K562 (cell line): ENCODE measurements at regions not wholly inside any gene's neighbourhood (a gene's known extent, or its start where the extent isn't known, plus 50 kb on each side); places are given as distances from the start of the nearest gene placed in this dataset.
A peak's percentile ranks its signal among the peaks of the same experiment; 100 is the strongest.

Experiments
- ATAC-seq: fragments of 200-7000 bp; cut with Tn5 transposase; 3 replicates; pipeline ENCODE4 v1.9.1; 2020; ENCODE audit warnings: moderate library complexity
- BruUV-seq: library from RNA; stranded (reverse); fragments of 400-500 nt; replicated peaks from 2 replicates; lab custom pipeline; 2021; lab: Mats Ljungman, UMichigan
- CTCF ChIA-PET: fragments of 300-600 bp; formaldehyde crosslinking; extraction: SDS; loops from one replicate; lab custom pipeline; 2021; ENCODE audit warnings: low intra/inter-chr PET ratio; lab: Yijun Ruan, JAX
- POLR2A ChIA-PET: fragments of 300-600, 350-650 bp; sonication (Branson Sonifier 250); formaldehyde crosslinking; extraction: SDS; loops from one replicate; lab custom pipeline; 2021; ENCODE audit warnings: antibody characterized with exemption, inconsistent platforms; lab: Yijun Ruan, JAX
- DNase-seq, 4 experiments: peaks; one replicate each; pipeline versions ENCODE4 v3.0.0 to v3.0.0-alpha.2; 2011 to 2018; ENCODE audit warnings: low spot score in 3 of 4, mixed read lengths in 3 of 4; ENCODE audit errors: extremely low read depth in 1 of 4
- FAIRE-seq: peaks from 2 replicates; lab custom pipeline; 2011; peaks lifted over from hg19 to GRCh38; lab: Jason Lieb, UNC
- H2AFZ ChIP-seq: 2 replicates; pipeline ENCODE4 v1.6.0; 2011; ENCODE audit warnings: low read depth, low read length, control low read depth, inconsistent platforms
- H3K27ac ChIP-seq: fragments of 200-600 bp; 3 replicates; pipeline ENCODE4 v1.8.0; 2011; ENCODE audit warnings: low read depth, mild to moderate bottlenecking, control low read depth, inconsistent platforms, low read length, moderate library complexity, mixed read lengths; ENCODE audit errors: extremely low read depth
- H3K27me3 ChIP-seq, 2 experiments: fragments of 300-600 bp in 1 of 2; 2 replicates in 1 of 2; 3 replicates in 1 of 2; pipeline versions ENCODE4 v1.6.0 to v1.8.0; 2011; ENCODE audit warnings: inconsistent platforms in 2 of 2, low read length in 2 of 2, mild to moderate bottlenecking in 1 of 2, mixed read lengths in 1 of 2, moderate library complexity in 1 of 2; ENCODE audit not compliant: control insufficient read depth in 2 of 2, insufficient read depth in 2 of 2
- H3K36me3 ChIP-seq: fragments of 300-600 bp; 3 replicates; pipeline ENCODE4 v1.8.0; 2011; ENCODE audit warnings: mild to moderate bottlenecking, low read length, inconsistent platforms; ENCODE audit not compliant: control insufficient read depth, insufficient read depth
- H3K4me1 ChIP-seq, 2 experiments: fragments of 200-600 bp in 1 of 2; replicated peaks in 1 of 2; 2 replicates in 1 of 2; 3 replicates in 1 of 2; pipeline versions ENCODE4 v1.5.1 to v1.8.0; 2011; ENCODE audit warnings: inconsistent platforms in 2 of 2, low read length in 2 of 2, mild to moderate bottlenecking in 1 of 2, mixed read lengths in 1 of 2, moderate library complexity in 1 of 2; ENCODE audit not compliant: control insufficient read depth in 2 of 2, insufficient read depth in 2 of 2
- H3K4me2 ChIP-seq: 2 replicates; pipeline ENCODE4 v1.6.1; 2011; ENCODE audit warnings: low read length, control low read depth, inconsistent platforms, mixed read lengths; ENCODE audit not compliant: insufficient read depth
- H3K4me3 ChIP-seq: fragments of 200-600 bp; sonication (generic), shearing (Covaris generic); 2 replicates; pipeline ENCODE4 v1.5.1; 2016; ENCODE audit warnings: control low read depth, inconsistent platforms
- H3K79me2 ChIP-seq: fragments of 200-600 bp; 3 replicates; pipeline ENCODE4 v1.8.0; 2011; ENCODE audit warnings: low read length, inconsistent platforms; ENCODE audit not compliant: control insufficient read depth, insufficient read depth
- H3K9ac ChIP-seq, 2 experiments: 2 replicates each; pipeline versions ENCODE4 v1.6.0 to v1.6.1; 2011; ENCODE audit warnings: low read depth in 2 of 2, low read length in 2 of 2, control low read depth in 1 of 2, inconsistent platforms in 1 of 2, mild to moderate bottlenecking in 1 of 2, mixed read lengths in 1 of 2; ENCODE audit not compliant: insufficient read depth in 1 of 2
- H3K9me1 ChIP-seq: one replicate; pipeline ENCODE4 v1.6.0; 2011; ENCODE audit warnings: inconsistent platforms, mild to moderate bottlenecking, low read length, moderate library complexity; ENCODE audit not compliant: control insufficient read depth, insufficient read depth
- H3K9me3 ChIP-seq: replicated peaks from 2 replicates; pipeline ENCODE4 v1.5.1; 2011; ENCODE audit warnings: low read depth, low read length, inconsistent platforms; ENCODE audit not compliant: control insufficient read depth, insufficient read depth
- H4K20me1 ChIP-seq: replicated peaks from 2 replicates; pipeline ENCODE4 v1.6.1; 2011; ENCODE audit warnings: low read length, inconsistent platforms, mixed read lengths; ENCODE audit not compliant: control insufficient read depth, insufficient read depth
- ARID1B ChIP-seq: fragments of 450-650 bp; IDR thresholded peaks from 2 replicates; pipeline ENCODE4 v1.6.1; 2016; ENCODE audit warnings: antibody characterized with exemption, mild to moderate bottlenecking, inconsistent platforms
- ATF1 ChIP-seq, 2 experiments: fragments of 450-650 bp in 1 of 2; IDR thresholded peaks; 2 replicates each; pipeline ENCODE4 v1.6.1; 2016; ENCODE audit warnings: missing compliant biosample characterization in 1 of 2, missing genetic modification characterization in 1 of 2
- ATF3 ChIP-seq, 2 experiments: fragments of 450-650 bp in 1 of 2; sonication (generic) in 1 of 2; formaldehyde crosslinking in 1 of 2; IDR thresholded peaks in 1 of 2; conservative IDR thresholded peaks in 1 of 2; 2 replicates each; pipeline versions ENCODE4 v1.6.1 to v1.8.1; 2016 to 2023; ENCODE audit warnings: mild to moderate bottlenecking in 2 of 2, moderate library complexity in 2 of 2, inconsistent platforms in 1 of 2, missing genetic modification reagents in 1 of 2
- CHD2 ChIP-seq: IDR thresholded peaks from 2 replicates; pipeline ENCODE4 v1.6.1; 2011; ENCODE audit warnings: low read depth, low read length
- CREM ChIP-seq: IDR thresholded peaks from 2 replicates; pipeline ENCODE4 v1.6.1; 2014; ENCODE audit warnings: antibody characterized with exemption, low read depth
- HDAC6 ChIP-seq: IDR thresholded peaks from 2 replicates; pipeline ENCODE4 v1.6.1; 2012; ENCODE audit warnings: low read depth, mild to moderate bottlenecking, control low read depth, inconsistent platforms, low read length, moderate library complexity
- JUN ChIP-seq, 2 experiments: sonication (generic) in 1 of 2; formaldehyde crosslinking in 1 of 2; IDR thresholded peaks; 2 replicates each; pipeline versions ENCODE4 v1.6.1 to v1.8.0; 2012 to 2022; ENCODE audit warnings: borderline replicate concordance in 2 of 2, mild to moderate bottlenecking in 2 of 2, improper control_type of control experiment in 1 of 2, low read depth in 1 of 2, low read length in 1 of 2, missing genetic modification reagents in 1 of 2
- JUNB ChIP-seq: fragments of 450-650 bp; formaldehyde crosslinking; conservative IDR thresholded peaks from 2 replicates; pipeline ENCODE4 v1.4.0; 2020; ENCODE audit warnings: mild to moderate bottlenecking
- MEIS2 ChIP-seq: fragments of 450-650 bp; IDR thresholded peaks from 2 replicates; pipeline ENCODE4 v1.6.1; 2014; ENCODE audit warnings: mild to moderate bottlenecking; ENCODE audit not compliant: partially characterized antibody
- NFIC ChIP-seq: fragments of 450-650 bp; IDR thresholded peaks from 2 replicates; pipeline ENCODE4 v1.6.1; 2017; ENCODE audit warnings: mild to moderate bottlenecking, inconsistent platforms
- NR2C2 ChIP-seq, 2 experiments: fragments of 200-800 bp in 1 of 2; sonication (Bioruptor generic) in 1 of 2; sonication (generic) in 1 of 2; formaldehyde crosslinking in 1 of 2; IDR thresholded peaks; 2 replicates each; pipeline versions ENCODE4 v1.6.1 to v1.8.0; 2016 to 2022; ENCODE audit warnings: mild to moderate bottlenecking in 1 of 2, missing compliant biosample characterization in 1 of 2, missing genetic modification characterization in 1 of 2, missing genetic modification reagents in 1 of 2
- PCBP2 ChIP-seq: fragments of 200-400 bp; formaldehyde crosslinking; IDR thresholded peaks from 2 replicates; pipeline ENCODE4 v1.6.1; 2018; ENCODE audit warnings: low read length, low read depth, mild to moderate bottlenecking, moderate library complexity; ENCODE audit not compliant: poor library complexity, severe bottlenecking
- RAD21 ChIP-seq, 2 experiments: fragments of 250-450 bp in 1 of 2; fragments of 450-650 bp in 1 of 2; sonication (Bioruptor Pico) in 1 of 2; formaldehyde crosslinking in 1 of 2; IDR thresholded peaks in 1 of 2; conservative IDR thresholded peaks in 1 of 2; 2 replicates each; pipeline versions ENCODE4 v1.4.0 to v1.8.0; 2020 to 2022; ENCODE audit warnings: mild to moderate bottlenecking in 2 of 2, moderate library complexity in 1 of 2
- RFX7 ChIP-seq: fragments of 250-450 bp; sonication (Bioruptor Pico); IDR thresholded peaks from 2 replicates; pipeline ENCODE4 v1.5.1; 2021; ENCODE audit warnings: mild to moderate bottlenecking
- SMARCA4 ChIP-seq: fragments of 450-650 bp; IDR thresholded peaks from 2 replicates; pipeline ENCODE4 v1.6.1; 2016
- TAF7 ChIP-seq: fragments of 450-650 bp; IDR thresholded peaks from 2 replicates; pipeline ENCODE4 v1.6.1; 2016; ENCODE audit warnings: missing genetic modification characterization, missing compliant biosample characterization
- TGIF2 ChIP-seq: sonication (generic); formaldehyde crosslinking; IDR thresholded peaks from 2 replicates; pipeline ENCODE4 v1.8.1; 2022; ENCODE audit warnings: mild to moderate bottlenecking, missing genetic modification reagents, moderate library complexity
- XRCC4 ChIP-seq: IDR thresholded peaks from one replicate; pipeline ENCODE4 v1.6.1; 2011; ENCODE audit not compliant: insufficient read depth, insufficient read length; ENCODE audit errors: extremely low read depth
- ZNF224 ChIP-seq: sonication (generic); formaldehyde crosslinking; IDR thresholded peaks from 2 replicates; pipeline ENCODE4 v1.8.0; 2022; ENCODE audit warnings: mild to moderate bottlenecking, missing genetic modification reagents
- ZNF589 ChIP-seq: fragments of 200-800 bp; sonication (Bioruptor generic); IDR thresholded peaks from 2 replicates; pipeline ENCODE4 v1.6.1; 2016; ENCODE audit warnings: low read depth, missing genetic modification characterization, missing compliant biosample characterization
- ZNF785 ChIP-seq: fragments of 250-450 bp; sonication (Bioruptor Pico); IDR thresholded peaks from 2 replicates; pipeline ENCODE4 v1.4.0; 2020; ENCODE audit warnings: mild to moderate bottlenecking
- WGBS: fragments of 100-300 bp; shearing (Covaris generic); methylation state at CpG from one replicate; pipeline ENCODE4 v1.1.6; 2016; ENCODE audit warnings: low coverage, mixed read lengths; ENCODE audit not compliant: insufficient coverage; ENCODE audit errors: missing lambda C conversion rate; 5-methylcytosine and 5-hydroxymethylcytosine counted together
- in situ Hi-C: fragments of 300-500 bp; cut with MboI; formaldehyde crosslinking; loops from 4 replicates; pipeline ENCODE4 v1.15.0; 2018; ENCODE audit warnings: inconsistent platforms, mixed read lengths
- intact Hi-C: fragments of 100-400 bp; cut with micrococcal nuclease; formaldehyde crosslinking; loops from 2 replicates; pipeline ENCODE4 v1.14.2; 2022

GRCh38 chr17:37848690-37849616 is 75.3 kb upstream of the TBC1D3K start:
- H3K9me3 ChIP-seq, result no peaks in the 10 kb centered on the region
- FAIRE-seq, result no peak
- H3K36me3 ChIP-seq, result no peaks in the 10 kb centered on the region
- peaks cover 0 to 5% of the 10 kb centered on the region in 2 experiments; a peak in 3 of 5 replicates for H3K27me3 ChIP-seq
- ChIA-PET CTCF (no interaction called here), POLR2A (interaction anchor here (0.6 kb wide), 2 partner anchors 137 to 458 kb away, joined by 3 to 4 read pairs; no protein-coding TSS in a partner anchor)
- intact Hi-C loops (loop anchor here (10.0 kb wide), 1 partner anchor 54 kb away; no protein-coding TSS in a partner anchor), in situ Hi-C loops (no loop called here)
- peak; percentile 59 for ATAC-seq
- peaks cover 2 to 7% of the 10 kb centered on the region in 2 experiments; a peak in 2 of 5 replicates for H3K4me1 ChIP-seq
- H3K79me2 ChIP-seq, result no peaks in the 10 kb centered on the region
- peak in 2 of 4 experiments; percentile 27 to 58 for DNase-seq
- no peak overlapping the region for H3K4me2 ChIP-seq
- BruUV-seq, result no TSS peak
- no peak overlapping the region for H3K4me3 ChIP-seq
- H3K27ac ChIP-seq, result no peak overlapping the region
- H3K9me1 ChIP-seq, result no peaks in the 10 kb centered on the region
- no peak overlapping the region; the same call in 1 of the 2 replicates for H2AFZ ChIP-seq
- no peak overlapping the region for H3K9ac ChIP-seq
- no peaks in the 10 kb centered on the region for H4K20me1 ChIP-seq
- WGBS, result 20% methylated on average over 14 of the region's 15 CpGs
- TF ChIP-seq ATF3 (IDR thresholded peaks at IDR 0.05), result peak; percentile 95
- no peak for TF ChIP-seq ATF3 (CRISPR knock-in tag; conservative IDR thresholded peaks at IDR 0.05)
- no peak for TF ChIP-seq TAF7 (tag)
- TF ChIP-seq ATF1 (CRISPR knock-in tag; IDR thresholded peaks at IDR 0.05), result no peak
- peak; percentile 59 for TF ChIP-seq ATF1 (tag; IDR thresholded peaks at IDR 0.05)
- TF ChIP-seq ZNF589 (CRISPR knock-in tag), result peak; percentile 59; the same call in 1 of the 2 replicates
- no peak for TF ChIP-seq PCBP2
- no peak for TF ChIP-seq CHD2
- TF ChIP-seq RFX7 (CRISPR knock-in tag), result no peak
- no peak for TF ChIP-seq NFIC
- no peak for TF ChIP-seq ZNF224 (CRISPR knock-in tag)
- no peak for TF ChIP-seq HDAC6
- peak; percentile 88 for TF ChIP-seq JUNB (CRISPR knock-in tag)
- TF ChIP-seq XRCC4, result no peak
- TF ChIP-seq RAD21 (CRISPR knock-in tag; conservative IDR thresholded peaks at IDR 0.05 in 1 of 2, IDR thresholded peaks at IDR 0.05 in 1 of 2), result 0 out of 4 replicates have a peak, but pooled peaks of 1 of the 2 experiments have one; percentile 13
- no peak for TF ChIP-seq NR2C2 (CRISPR knock-in tag; IDR thresholded peaks at IDR 0.05)
- TF ChIP-seq NR2C2 (tag; IDR thresholded peaks at IDR 0.05), result peak; percentile 40; the same call in 1 of the 2 replicates
- TF ChIP-seq JUN (IDR thresholded peaks at IDR 0.05; ENCODE audit: borderline replicate concordance, low read depth, low read length), result peak; percentile 93
- no peak for TF ChIP-seq JUN (CRISPR knock-in tag; IDR thresholded peaks at IDR 0.05; ENCODE audit: borderline replicate concordance)
- peak; percentile 21; the same call in 1 of the 2 replicates for TF ChIP-seq SMARCA4
- peak; percentile 14; the same call in 1 of the 2 replicates for TF ChIP-seq ARID1B
- peak; percentile 86 for TF ChIP-seq CREM
- TF ChIP-seq MEIS2, result peak; percentile 72
- no peak for TF ChIP-seq ZNF785 (CRISPR knock-in tag)
- TF ChIP-seq TGIF2 (CRISPR knock-in tag), result no peak
